ENCODE measurements at regions not wholly inside any gene's neighbourhood (a gene's known extent, or its start where the extent isn't known, plus 50 kb on each side); places are given as distances from the start of the nearest gene placed in this dataset.

DNA sequence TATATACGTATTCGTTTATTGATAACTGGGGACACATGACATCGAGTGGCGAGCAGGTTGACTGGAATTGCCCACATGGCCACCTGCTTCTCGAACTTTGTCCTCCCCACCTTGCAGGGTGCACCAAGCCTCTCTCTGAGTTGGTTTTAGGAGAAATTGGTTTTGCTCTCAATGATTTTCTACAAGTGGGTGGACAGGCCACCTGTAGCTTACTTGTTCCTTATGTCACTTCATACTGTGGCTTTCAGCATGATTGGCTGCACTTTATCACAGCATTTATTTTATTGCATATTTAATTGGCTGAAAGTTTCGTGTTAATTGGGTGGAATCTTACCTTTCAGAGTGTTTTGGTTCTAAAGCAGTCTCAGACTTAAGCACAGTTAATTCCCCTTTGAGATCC, 215.6 kb upstream of the SHH start:
- Histone ChIP-seq H3K27ac (ENCODE audit: low read depth, low read length) (no peak overlapping the region), H3K36me3 (ENCODE audit: insufficient read depth, low read length) (no peaks in the 10 kb centered on the region), H3K4me1 (ENCODE audit: insufficient read depth, low read length) (no peaks in the 10 kb centered on the region), H4K20me1 (ENCODE audit: insufficient read depth, low read length) (no peaks in the 10 kb centered on the region), H2AFZ (ENCODE audit: low read length) (no peak overlapping the region), H3K4me2 (ENCODE audit: insufficient read depth, low read length) (no peak overlapping the region), H3K27me3 (ENCODE audit: insufficient read depth, low read length) (no peaks in the 10 kb centered on the region), H3K79me2 (ENCODE audit: insufficient read depth, low read length) (no peaks in the 10 kb centered on the region), H3K4me3 (ENCODE audit: insufficient read depth, low read length) (no peak overlapping the region), H3K9me3 (ENCODE audit: low read depth, low read length) (no peaks in the 10 kb centered on the region)
- DNase-seq (ENCODE audit: insufficient read length, low spot score, missing footprints): no peak
- TF ChIP-seq, protein P1, sequence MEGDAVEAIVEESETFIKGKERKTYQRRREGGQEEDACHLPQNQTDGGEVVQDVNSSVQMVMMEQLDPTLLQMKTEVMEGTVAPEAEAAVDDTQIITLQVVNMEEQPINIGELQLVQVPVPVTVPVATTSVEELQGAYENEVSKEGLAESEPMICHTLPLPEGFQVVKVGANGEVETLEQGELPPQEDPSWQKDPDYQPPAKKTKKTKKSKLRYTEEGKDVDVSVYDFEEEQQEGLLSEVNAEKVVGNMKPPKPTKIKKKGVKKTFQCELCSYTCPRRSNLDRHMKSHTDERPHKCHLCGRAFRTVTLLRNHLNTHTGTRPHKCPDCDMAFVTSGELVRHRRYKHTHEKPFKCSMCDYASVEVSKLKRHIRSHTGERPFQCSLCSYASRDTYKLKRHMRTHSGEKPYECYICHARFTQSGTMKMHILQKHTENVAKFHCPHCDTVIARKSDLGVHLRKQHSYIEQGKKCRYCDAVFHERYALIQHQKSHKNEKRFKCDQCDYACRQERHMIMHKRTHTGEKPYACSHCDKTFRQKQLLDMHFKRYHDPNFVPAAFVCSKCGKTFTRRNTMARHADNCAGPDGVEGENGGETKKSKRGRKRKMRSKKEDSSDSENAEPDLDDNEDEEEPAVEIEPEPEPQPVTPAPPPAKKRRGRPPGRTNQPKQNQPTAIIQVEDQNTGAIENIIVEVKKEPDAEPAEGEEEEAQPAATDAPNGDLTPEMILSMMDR (IDR thresholded peaks at IDR 0.05; ENCODE audit: extremely low read depth, low read depth, low read length): no peak

DNA sequence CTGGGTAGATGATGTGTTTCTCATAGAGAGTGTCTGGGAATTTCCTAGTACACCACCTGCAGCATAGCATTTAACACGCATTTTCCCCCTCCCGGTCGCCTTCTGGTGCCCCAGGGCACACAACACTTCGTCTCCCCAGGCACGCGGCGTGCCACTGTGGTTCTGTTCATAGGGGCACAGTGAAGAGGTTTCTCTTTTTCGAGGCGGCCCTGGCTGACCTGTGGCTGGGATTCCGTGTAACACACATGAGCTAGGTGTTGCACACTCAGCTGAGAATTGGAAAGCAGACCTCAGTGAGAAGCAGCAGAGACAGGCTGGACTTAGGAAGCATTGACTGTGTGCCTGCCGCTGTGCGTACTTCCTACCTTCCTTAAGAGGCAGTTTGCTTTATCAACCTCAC, 214.3 kb upstream of the SHH start:
- Histone ChIP-seq H3K4me2 (ENCODE audit: insufficient read depth, low read length) (no peak overlapping the region), H3K27me3 (ENCODE audit: insufficient read depth, low read length) (no peaks in the 10 kb centered on the region), H3K4me3 (ENCODE audit: insufficient read depth, low read length) (no peak overlapping the region), H3K79me2 (ENCODE audit: insufficient read depth, low read length) (no peaks in the 10 kb centered on the region), H3K36me3 (ENCODE audit: insufficient read depth, low read length) (no peaks in the 10 kb centered on the region), H4K20me1 (ENCODE audit: insufficient read depth, low read length) (no peaks in the 10 kb centered on the region), H3K9me3 (ENCODE audit: low read depth, low read length) (no peaks in the 10 kb centered on the region), H3K27ac (ENCODE audit: low read depth, low read length) (no peak overlapping the region), H3K4me1 (ENCODE audit: insufficient read depth, low read length) (no peaks in the 10 kb centered on the region), H2AFZ (ENCODE audit: low read length) (no peak overlapping the region)
- no peak for DNase-seq (ENCODE audit: insufficient read length, low spot score, missing footprints)
- TF ChIP-seq, protein P1 (IDR thresholded peaks at IDR 0.05; ENCODE audit: extremely low read depth, low read depth, low read length): no peak

DNA sequence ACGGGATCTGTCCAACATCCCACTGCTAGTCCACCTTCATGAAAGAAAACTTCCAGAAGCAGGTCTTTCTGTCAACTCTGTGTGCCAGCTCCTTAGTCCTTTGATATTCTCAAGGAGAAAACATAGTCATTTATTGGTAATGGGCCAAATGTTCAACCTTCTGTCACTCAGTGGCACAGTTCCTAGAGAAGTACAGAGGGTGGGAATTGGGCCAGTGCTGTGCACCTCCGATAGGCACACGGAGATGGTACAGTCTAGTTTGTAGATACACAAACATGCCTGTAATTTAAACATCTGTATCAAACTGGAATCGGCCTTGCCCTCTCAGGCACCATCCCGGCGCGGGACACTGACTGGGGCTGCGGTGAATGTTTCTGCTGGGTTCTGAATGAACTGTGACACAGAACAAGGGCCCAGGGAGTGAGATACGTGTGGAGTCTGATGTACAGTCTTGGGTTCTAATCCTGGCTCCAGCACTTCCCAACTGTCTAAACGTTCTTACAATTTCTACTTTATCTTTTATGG, 213.9 kb upstream of the SHH start:
- TF ChIP-seq, protein P1 (IDR thresholded peaks at IDR 0.05; ENCODE audit: extremely low read depth, low read depth, low read length): no peak
- H3K36me3 ChIP-seq (ENCODE audit: insufficient read depth, low read length): no peaks in the 10 kb centered on the region
- H4K20me1 ChIP-seq (ENCODE audit: insufficient read depth, low read length): no peaks in the 10 kb centered on the region
- H3K4me3 ChIP-seq (ENCODE audit: insufficient read depth, low read length): no peak overlapping the region
- no peaks in the 10 kb centered on the region for H3K4me1 ChIP-seq (ENCODE audit: insufficient read depth, low read length)
- no peak for DNase-seq (ENCODE audit: insufficient read length, low spot score, missing footprints)
- H2AFZ ChIP-seq (ENCODE audit: low read length): no peak overlapping the region
- no peaks in the 10 kb centered on the region for H3K79me2 ChIP-seq (ENCODE audit: insufficient read depth, low read length)
- no peak overlapping the region for H3K4me2 ChIP-seq (ENCODE audit: insufficient read depth, low read length)
- no peaks in the 10 kb centered on the region for H3K27me3 ChIP-seq (ENCODE audit: insufficient read depth, low read length)
- no peak overlapping the region for H3K27ac ChIP-seq (ENCODE audit: low read depth, low read length)
- H3K9me3 ChIP-seq (ENCODE audit: low read depth, low read length): no peaks in the 10 kb centered on the region

- no peak for DNase-seq (ENCODE audit: insufficient read length, low spot score, missing footprints)
- Histone ChIP-seq H3K36me3 (ENCODE audit: insufficient read depth, low read length) (no peaks in the 10 kb centered on the region), H3K4me3 (ENCODE audit: insufficient read depth, low read length) (no peak overlapping the region), H3K27ac (ENCODE audit: low read depth, low read length) (no peak overlapping the region), H3K4me2 (ENCODE audit: insufficient read depth, low read length) (no peak overlapping the region), H3K9me3 (ENCODE audit: low read depth, low read length) (no peaks in the 10 kb centered on the region), H2AFZ (ENCODE audit: low read length) (no peak overlapping the region), H3K27me3 (ENCODE audit: insufficient read depth, low read length) (no peaks in the 10 kb centered on the region), H3K79me2 (ENCODE audit: insufficient read depth, low read length) (no peaks in the 10 kb centered on the region), H3K4me1 (ENCODE audit: insufficient read depth, low read length) (no peaks in the 10 kb centered on the region), H4K20me1 (ENCODE audit: insufficient read depth, low read length) (no peaks in the 10 kb centered on the region)
- TF ChIP-seq, protein P1 (IDR thresholded peaks at IDR 0.05; ENCODE audit: extremely low read depth, low read depth, low read length): no peak
These were observed 213.4 kb upstream of the SHH start for GRCh38 chr7:156025675-156026074.

Measured in osteoblast (primary cell).